Right atrium auricular region (tissue), 2 donors: ENCODE measurements at regions not wholly inside any gene's neighbourhood (a gene's known extent, or its start where the extent isn't known, plus 50 kb on each side); places are given as distances from the start of the nearest gene placed in this dataset.
A peak's percentile ranks its signal among the peaks of the same experiment; 100 is the strongest.
"Not testable (repeated sequence)": the region's sequence is repeated elsewhere in the genome, so short reads cannot be mapped to it uniquely, and the experiment has no call there.

Source experiments
- DNase-seq: peaks from one replicate; pipeline ENCODE4 v3.0.0-alpha.2; 2019; ENCODE audit warnings: low spot score
- H3K27ac ChIP-seq, 2 donors: fragments of 200-600 bp; sonication (generic); 1 replicate in 1 of 2; 2 replicates in 1 of 2; pipeline ENCODE4 v1.5.1; 2016 to 2019
- H3K27me3 ChIP-seq, 2 donors: fragments of 200-600 bp; sonication (generic); one replicate each; pipeline versions ENCODE4 v1.5.1 to v1.6.0; 2017 to 2019
- H3K36me3 ChIP-seq: fragments of 200-600 bp; sonication (generic); one replicate; pipeline ENCODE4 v1.5.1; 2016
- H3K4me1 ChIP-seq, 2 donors: fragments of 200-600 bp; sonication (generic); one replicate each; pipeline versions ENCODE4 v1.5.1 to v1.6.0; 2017 to 2019
- H3K4me3 ChIP-seq, 2 donors: fragments of 200-600 bp; sonication (generic); 1 replicate in 1 of 2; 2 replicates in 1 of 2; pipeline ENCODE4 v1.5.1; 2017 to 2019; ENCODE audit warnings: mild to moderate bottlenecking in 1 of 2, moderate library complexity in 1 of 2
- H3K9me3 ChIP-seq, 2 donors: fragments of 200-600 bp; sonication (generic); one replicate each; pipeline ENCODE4 v1.5.1; 2019
- TF ChIP-seq, protein P1 (sequence below), 2 donors: fragments of 200-600 bp; sonication (generic); IDR thresholded peaks; one replicate each; pipeline ENCODE4 v1.5.1; 2019; ENCODE audit warnings: antibody characterized with exemption in 2 of 2

DNA sequence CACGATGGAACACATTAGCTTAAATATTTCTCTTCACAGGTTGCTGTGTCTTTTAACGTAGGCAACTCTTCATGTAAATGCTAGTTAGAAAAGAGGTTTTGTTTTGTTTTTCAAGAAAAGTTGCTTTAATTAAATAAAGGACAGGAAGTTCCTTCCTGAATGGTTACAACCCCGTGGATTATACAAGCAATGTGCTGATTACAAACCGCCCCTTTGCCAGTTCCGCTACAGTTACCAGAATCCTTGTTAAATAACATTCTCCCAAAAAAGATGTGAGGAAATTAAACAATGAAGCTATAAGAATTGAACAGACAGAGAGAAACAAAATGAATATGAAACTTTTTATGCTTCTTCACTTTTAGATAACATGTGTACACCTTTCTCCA, 75.1 kb downstream of the LYZL2 start:
- Histone ChIP-seq H3K4me1 (peaks cover 0 to 17% of the 10 kb centered on the region in 2 donors), H3K36me3 (no peaks in the 10 kb centered on the region), H3K27me3 (no peaks in the 10 kb centered on the region), H3K4me3 (peak overlapping the region in 1 of 2 donors; percentile 34), H3K9me3 (no peaks in the 10 kb centered on the region), H3K27ac (peak overlapping the region; percentile 69 to 84)
- no peak for DNase-seq
- TF ChIP-seq, protein P1, sequence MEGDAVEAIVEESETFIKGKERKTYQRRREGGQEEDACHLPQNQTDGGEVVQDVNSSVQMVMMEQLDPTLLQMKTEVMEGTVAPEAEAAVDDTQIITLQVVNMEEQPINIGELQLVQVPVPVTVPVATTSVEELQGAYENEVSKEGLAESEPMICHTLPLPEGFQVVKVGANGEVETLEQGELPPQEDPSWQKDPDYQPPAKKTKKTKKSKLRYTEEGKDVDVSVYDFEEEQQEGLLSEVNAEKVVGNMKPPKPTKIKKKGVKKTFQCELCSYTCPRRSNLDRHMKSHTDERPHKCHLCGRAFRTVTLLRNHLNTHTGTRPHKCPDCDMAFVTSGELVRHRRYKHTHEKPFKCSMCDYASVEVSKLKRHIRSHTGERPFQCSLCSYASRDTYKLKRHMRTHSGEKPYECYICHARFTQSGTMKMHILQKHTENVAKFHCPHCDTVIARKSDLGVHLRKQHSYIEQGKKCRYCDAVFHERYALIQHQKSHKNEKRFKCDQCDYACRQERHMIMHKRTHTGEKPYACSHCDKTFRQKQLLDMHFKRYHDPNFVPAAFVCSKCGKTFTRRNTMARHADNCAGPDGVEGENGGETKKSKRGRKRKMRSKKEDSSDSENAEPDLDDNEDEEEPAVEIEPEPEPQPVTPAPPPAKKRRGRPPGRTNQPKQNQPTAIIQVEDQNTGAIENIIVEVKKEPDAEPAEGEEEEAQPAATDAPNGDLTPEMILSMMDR (IDR thresholded peaks at IDR 0.05) = no peak

- H3K4me1 ChIP-seq = peaks cover 0 to 17% of the 10 kb centered on the region in 2 donors
- DNase-seq = peak; percentile 86
- no peaks in the 10 kb centered on the region for H3K9me3 ChIP-seq
- H3K27me3 ChIP-seq = no peaks in the 10 kb centered on the region
- no peaks in the 10 kb centered on the region for H3K36me3 ChIP-seq
- H3K27ac ChIP-seq = peak overlapping the region; percentile 69 to 84
- TF ChIP-seq, protein P1 (IDR thresholded peaks at IDR 0.05) = no peak
- peak overlapping the region in 1 of 2 donors; percentile 34 for H3K4me3 ChIP-seq
Observed at GRCh38 chr10:30553626-30554439, 75.7 kb downstream of the LYZL2 start.

DNA sequence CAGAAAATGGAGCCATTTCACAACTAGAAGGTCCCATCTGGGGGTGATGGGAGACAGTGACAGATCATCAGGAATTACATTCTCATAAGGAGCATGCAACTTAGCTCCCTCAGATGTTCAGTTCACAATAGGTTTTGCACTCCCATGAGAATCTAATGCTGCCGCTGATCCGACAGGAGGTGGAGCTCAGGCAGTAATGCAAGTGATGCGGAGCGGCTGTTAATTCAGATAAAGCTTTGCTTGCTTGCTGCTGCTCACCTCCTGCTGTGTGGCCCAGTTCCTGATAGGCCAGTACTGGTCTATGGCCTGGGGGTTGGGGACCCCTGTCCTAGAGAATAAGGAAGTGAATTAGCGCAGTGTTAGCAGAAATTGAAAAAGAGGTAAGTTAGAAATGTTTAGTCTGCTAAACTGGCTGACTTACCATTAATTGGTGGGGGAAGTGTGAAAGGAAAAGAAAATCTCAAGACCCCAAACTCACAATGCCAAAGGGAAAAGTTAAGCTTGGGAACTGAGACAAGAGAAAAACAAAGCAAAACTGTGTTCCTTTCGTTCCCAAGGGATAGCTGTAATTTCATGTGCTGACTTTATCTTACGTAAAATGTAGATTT, 76.4 kb downstream of the LYZL2 start:
- TF ChIP-seq, protein P1 (IDR thresholded peaks at IDR 0.05) = no peak

GRCh38 chr10:30550967-30551815, 78.4 kb downstream of the LYZL2 start:
- Histone ChIP-seq H3K9me3 (no peaks in the 10 kb centered on the region), H3K36me3 (no peaks in the 10 kb centered on the region), H3K4me1 (peaks cover 0 to 17% of the 10 kb centered on the region in 2 donors), H3K27me3 (no peaks in the 10 kb centered on the region), H3K27ac (no peak overlapping the region), H3K4me3 (no peak overlapping the region)
- no peak for DNase-seq
- TF ChIP-seq, protein P1 (IDR thresholded peaks at IDR 0.05) = no peak

More for the DNA sequence above, 76.4 kb downstream of the LYZL2 start:
- Histone ChIP-seq H3K9me3 (no peaks in the 10 kb centered on the region), H3K27ac (peak overlapping the region; percentile 69 to 84), H3K27me3 (no peaks in the 10 kb centered on the region), H3K4me3 (no peak overlapping the region), H3K36me3 (no peaks in the 10 kb centered on the region), H3K4me1 (peaks cover 0 to 17% of the 10 kb centered on the region in 2 donors)
- DNase-seq = no peak

GRCh38 chr10:30549134-30549687, 80.3 kb downstream of the LYZL2 start:
- DNase-seq, H3K27ac ChIP-seq, H3K4me3 ChIP-seq, H3K27me3 ChIP-seq, H3K9me3 ChIP-seq, H3K36me3 ChIP-seq: not testable (repeated sequence)
- peaks cover 0 to 14% of the 10 kb centered on the region in 2 donors for H3K4me1 ChIP-seq
